HG02885 (cell line): ENCODE measurements at regions not wholly inside any gene's neighbourhood (a gene's known extent, or its start where the extent isn't known, plus 50 kb on each side); places are given as distances from the start of the nearest gene placed in this dataset.
A peak's percentile ranks its signal among the peaks of the same experiment; 100 is the strongest.
"Not testable (repeated sequence)": the region's sequence is repeated elsewhere in the genome, so short reads cannot be mapped to it uniquely, and the experiment has no call there.

Source experiments
- ATAC-seq: cut with Tn5 transposase; IDR thresholded peaks from one replicate; pipeline ENCODE4 v1.9.1; 2021; ENCODE audit warnings: mild to moderate bottlenecking; ENCODE audit not compliant: unreplicated experiment, poor library complexity

DNA sequence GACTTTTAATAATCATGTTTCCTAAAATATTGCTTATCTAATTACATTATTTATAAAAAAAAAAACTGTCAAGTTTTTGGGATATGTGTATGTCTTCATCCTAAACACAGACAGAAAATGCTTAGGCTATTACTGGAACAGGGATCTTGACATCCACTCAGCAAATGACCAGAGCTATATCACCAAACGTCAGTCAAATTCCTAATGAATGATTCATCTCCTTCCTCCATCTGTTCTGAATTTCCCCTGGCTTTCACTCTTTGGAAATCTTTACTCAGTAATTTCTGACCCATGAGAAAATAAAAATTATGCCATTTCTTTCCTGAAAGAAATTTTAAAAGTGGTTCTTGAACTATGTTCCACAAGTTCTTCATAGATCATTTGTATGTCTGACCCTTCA lies 552.4 kb upstream of the KCND2 start:
- no peak for ATAC-seq

DNA sequence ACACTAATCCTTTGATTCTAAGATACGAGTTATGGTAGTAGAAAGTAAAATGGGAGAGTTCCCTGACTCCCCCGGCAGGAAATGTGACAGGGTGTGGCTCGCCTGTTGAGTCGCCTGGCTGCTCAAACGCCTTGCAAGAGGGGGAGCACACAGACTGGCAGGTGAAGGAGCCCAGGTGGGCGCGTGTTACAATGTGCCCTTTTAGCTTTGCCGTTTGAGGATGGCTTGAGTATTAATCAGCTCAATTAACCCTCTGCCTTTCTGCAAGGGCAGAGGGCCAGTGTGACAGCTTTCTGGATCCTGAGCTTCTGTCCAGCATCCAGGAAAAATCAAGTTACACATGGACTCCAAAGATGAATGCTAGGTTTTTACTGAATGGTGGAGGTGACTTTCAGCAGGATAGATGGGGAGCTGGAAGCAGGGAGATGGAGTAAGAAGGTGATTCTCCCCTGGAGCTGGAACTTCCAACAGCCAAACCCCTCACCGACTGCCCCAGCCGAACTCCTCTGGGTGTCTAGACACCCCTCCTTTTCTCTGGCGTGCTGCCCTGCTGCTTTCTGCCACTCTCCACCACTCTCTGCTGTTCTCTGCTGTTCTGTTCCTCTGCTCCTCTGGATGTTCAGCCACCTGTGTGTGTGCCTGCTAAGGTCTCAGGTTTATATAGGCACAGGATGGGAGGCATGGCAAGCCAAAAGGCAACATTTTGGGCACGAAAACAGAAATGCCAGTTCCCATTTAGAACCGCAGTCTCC lies 548.8 kb upstream of the KCND2 start:
- no peak for ATAC-seq

DNA sequence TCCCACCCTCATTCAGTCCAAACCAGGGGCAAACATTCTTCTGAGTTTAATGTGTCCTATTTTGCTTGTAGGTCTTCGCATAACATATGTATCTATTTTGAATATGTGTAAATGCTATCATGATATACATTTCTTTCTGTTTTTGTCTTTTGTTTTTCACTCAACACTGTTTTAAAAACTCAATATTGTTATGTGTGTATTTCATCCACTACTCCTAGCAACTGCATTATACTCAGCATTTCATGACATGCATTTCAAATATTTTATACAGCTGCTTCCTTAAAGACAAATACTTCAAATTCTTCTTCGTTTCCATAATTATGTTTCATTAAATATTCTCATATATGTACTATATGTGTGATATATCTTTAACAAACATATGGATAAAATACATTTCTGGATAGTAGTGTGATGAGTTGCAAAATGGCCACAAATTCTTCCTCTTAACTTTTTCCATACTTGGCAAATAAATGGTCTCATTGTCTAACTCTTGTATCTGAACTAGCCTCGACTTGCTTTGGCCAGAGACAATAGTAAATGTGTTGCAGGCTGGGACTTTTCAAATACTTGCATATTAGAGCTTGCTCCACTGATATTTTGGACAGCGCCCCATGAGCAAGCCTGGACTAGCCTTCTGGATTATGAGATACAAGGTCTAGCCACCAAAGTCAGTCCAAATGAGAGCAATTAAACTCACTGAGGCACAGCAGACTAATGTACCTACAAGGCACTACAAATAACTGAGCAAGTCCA lies 539.7 kb upstream of the KCND2 start:
- ATAC-seq = no peak

DNA sequence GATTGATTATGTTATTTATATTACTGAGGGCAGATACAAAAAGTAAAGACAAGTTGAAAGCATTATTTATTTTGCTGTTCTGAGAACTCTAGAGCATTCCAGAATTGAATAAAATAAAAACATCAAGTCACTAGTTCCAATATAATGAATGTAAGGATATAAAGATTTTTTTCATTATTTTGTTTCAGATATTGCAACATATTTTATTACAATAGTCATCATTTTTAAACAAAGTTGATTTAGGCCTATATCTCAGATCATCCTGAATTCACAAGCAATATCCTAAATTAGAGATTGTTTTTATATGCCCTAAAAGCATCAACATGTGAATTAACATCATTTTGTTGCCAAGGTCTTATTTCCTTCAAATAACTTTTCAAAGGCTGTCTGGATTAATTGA lies 535.6 kb upstream of the KCND2 start:
- no peak for ATAC-seq

DNA sequence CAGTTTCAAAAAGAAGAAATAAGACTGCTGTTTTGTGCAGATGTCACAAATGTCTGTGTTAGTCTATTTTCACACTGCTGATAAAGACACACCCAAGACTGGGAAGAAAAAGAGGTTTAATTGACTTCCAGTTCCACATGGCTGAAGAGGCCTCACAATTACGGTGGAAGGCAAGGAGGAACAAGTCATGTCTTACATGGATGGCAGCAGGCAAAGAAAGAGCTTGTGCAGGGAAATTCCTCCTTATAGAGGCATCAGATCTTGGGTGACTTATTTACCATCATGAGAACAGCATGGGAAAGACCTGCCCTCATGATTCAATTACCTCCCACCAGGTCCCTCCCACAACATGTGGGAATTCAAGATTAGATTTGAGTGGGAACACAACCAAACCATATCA lies 527.7 kb upstream of the KCND2 start:
- not testable (repeated sequence) for ATAC-seq

DNA sequence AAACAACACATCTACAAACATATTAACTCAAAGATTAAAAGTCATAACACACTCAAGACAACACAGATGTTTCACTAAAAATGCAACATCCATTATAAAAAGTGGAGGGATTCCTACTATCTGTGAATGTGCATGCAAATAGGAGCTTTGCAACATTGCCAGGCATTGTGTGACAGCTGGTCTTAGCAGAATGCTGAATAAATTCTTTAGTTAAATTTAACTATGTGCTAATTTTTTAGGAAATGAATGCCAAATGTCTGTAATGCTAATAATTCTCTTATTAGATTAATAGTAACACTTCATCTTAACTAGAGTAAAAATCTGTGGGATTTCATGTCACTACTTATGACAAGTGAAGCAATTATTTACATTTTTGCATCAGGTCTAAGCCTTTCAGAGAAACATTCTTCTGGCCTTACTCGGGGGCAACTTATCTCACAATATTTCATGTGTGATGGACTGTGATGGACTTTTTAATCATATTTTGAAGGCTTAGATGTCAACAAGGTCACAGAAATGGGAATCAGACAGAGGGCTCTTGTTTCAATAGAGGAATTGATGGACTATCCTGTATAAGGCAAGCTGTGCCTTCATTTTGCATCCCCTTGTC lies 524.6 kb upstream of the KCND2 start:
- no peak for ATAC-seq

DNA sequence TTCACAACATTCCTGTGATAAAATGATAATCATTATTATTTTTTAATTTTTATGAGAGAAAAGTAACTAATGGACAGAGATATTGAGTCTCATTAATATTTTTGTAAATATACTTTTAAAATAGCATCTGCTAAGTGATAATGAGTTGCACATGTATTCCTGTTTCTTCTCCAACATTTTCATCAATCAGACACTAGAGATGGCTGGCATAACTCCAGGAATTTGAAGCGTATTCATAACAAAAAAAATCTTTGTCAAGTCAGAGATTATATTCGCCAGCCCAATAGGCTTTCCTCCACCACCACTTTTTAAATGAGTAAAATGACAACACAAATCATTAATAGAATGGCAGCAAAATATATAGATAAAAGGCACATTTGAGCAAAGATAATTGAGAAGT lies 524.0 kb upstream of the KCND2 start:
- no peak for ATAC-seq

DNA sequence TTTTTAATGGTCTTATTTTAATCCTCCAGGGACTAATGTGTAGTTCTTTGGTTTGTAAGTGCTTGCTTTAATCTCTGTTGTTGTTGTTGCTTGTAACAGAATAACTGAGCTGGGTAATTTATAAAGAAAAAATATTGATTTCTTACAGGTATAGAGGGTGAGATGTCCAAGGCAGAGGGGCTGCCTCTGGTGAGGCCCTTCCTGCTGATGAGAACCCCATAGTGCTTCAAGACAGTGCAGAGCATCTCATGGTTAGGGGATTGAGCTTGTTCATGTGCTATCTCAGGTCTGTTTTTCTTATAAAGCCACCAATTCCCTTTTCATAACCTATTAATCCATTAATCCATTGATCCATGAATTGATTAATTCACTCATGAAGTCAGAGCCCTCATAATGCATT lies 516.3 kb upstream of the KCND2 start:
- ATAC-seq = no peak

DNA sequence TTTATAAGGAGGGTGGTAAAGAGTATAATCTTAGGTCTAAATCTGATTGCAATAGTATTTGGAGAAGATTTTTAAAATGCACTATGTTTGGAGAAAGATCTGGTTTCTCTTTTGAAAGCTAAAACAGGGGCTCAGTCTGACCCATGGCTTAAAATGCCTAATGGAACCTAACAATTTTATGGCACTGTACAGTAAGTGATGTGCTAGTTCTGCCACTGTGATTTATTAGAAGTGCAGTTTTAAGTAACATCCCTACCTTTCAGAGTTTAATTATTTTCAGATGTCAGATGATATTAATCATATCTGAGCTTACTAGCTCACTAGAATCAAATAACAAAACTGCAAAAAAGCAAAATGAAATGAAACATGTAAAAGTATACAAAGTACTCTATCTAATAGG lies 514.7 kb upstream of the KCND2 start:
- no peak for ATAC-seq

DNA sequence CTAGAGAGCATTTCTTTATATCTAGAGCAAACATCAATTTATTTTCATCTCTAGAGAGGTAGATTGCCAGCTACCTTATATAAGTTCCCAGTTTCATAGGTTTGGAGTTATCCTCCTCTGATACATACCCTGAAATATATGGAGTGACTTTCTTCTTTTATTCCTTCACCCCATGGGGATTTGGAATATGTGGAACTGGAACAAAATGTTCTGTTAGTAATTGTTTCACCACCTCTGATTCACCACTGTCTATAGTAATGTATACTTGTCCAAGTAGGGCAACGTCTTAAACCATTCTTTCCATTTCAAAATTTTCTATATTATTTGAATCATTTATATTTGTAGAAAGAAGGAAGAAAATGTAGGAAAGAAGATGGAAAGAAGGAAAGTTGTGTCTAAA lies 511.2 kb upstream of the KCND2 start:
- no peak for ATAC-seq

DNA sequence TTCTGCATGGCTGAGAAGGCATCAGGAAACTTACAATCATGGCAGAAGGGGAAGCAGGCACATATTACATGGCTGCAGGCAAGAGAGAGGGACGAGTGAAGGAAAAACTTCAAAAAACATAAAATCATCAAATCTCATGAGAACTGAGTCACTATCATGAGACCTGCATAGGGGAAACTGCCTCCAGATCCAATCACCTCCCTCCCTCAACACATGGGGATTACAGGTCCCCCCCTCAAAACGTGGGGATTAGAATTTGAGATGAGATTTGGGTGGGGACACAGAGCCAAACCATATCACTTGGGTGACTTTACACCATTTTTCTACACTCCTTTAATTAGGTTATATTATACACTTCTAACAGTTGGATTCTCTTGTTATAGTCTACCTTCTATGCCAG lies 490.7 kb upstream of the KCND2 start:
- ATAC-seq = no peak

DNA sequence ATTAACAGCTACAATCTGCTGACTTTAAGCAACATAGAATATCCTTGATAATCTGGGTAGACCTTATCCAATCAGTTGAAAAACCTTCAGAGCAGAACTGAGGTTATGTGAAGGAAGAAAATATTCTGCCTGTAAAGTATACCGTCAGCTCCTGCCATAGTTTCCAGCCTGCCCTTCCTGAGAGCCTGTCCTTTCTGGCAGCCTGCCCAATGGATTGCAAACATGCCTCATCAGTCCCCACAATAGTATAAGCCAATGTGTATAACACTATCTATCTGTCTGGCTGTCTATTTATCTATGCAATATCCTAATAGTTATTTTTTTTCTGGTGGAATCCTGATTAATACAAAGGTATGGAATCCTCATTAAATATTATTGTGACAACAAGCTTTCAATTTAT lies 489.2 kb upstream of the KCND2 start:
- ATAC-seq = no peak

DNA sequence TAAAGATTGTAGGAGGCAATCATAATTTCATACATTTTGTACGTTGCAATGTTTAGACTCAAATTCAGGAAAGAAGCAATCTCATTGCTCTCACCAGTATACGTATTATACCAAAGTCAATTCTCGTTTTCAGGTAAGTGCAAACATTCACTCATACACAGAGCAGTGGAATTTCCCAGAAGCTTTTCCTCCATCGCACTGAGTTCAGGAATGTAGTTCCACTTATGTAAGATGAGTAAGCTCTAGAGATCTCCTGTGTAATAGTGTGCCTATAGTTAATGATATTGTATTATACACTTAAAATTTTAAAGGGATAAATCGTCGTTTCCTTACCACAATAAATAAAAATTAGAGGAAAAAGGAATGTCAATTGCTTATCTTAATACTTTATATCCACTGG lies 470.8 kb upstream of the KCND2 start:
- ATAC-seq = no peak

DNA sequence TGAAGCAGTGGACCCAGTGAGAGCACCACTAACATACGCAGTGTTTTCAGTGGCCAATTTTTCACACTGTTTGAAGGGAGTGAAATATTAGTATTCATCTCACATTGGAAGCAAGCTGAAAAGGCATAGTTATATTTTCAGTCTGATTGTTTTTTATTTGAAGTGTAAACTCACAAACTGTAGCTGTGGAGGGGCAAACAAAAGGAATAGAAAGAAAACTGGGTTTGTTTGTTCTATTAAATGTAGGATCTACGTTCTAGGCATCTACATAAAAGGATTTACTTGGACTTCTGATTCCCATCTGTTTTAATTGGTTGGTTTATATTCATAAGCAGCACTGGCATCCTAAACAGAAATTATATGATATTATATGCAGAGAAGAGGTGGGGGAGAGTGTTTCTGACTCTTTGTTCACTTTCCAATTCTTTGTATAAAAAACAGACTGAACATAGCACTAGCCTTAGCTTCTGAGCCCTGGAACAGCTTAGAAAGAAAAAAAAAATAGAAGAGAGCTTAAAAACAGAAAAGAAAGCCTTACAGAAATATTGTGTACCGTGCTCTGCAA lies 447.8 kb upstream of the KCND2 start:
- ATAC-seq = no peak

DNA sequence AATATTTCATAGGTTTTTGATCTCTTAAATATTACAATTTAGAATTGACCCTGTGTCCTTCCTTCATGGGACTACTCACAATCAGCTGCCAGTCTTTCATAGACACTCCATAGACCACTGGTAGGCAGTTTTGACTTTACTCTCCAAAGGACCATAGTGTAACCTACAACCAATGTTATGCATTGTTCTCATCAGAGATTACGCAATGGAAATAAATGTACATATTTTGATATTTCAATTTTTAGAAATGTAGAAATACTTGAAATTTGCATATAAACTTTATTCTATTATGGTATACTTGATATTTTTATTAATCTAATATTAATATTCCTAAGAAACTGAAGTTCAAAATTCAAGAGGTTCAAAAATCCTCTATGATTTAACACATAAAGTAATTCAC lies 446.4 kb upstream of the KCND2 start:
- no peak for ATAC-seq

DNA sequence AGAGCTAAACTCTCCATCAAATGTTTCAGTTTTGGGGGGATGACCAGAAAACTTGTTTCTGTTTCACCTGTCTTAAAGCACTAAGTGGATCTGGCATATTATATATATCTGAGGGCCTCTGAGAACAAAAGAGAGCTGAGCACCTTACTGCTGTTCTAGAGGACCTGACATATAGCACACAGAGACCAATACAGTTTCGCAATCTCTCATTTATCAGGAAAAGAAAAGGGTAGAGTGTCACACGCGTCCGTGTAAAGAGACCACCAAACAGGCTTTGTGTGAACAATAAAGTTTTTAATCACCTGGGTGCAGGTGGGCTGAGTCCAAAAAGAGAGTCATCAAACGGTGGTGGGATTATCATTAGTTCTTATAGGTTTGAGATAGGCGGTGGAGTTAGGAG lies 434.5 kb upstream of the KCND2 start:
- ATAC-seq = no peak

DNA sequence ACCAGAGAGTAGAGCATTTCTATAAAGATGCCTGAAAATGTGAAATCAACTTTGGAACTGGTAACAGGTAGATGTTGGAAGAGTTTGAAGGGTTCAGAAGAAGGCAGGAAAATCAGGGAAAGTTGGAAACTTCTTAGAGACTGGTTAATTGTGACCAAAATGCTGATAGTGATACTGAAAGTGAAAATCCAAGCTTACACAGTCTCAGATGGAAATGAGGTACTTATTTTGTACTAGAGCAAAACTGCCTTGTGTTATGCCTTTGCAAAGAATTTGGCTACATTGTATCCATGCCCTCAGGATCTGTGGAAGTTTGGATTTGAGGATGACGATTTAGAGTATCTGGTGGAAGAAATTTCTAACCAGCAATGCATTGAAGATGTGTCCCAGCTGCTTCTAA lies 430.6 kb upstream of the KCND2 start:
- ATAC-seq = peak; percentile 54

DNA sequence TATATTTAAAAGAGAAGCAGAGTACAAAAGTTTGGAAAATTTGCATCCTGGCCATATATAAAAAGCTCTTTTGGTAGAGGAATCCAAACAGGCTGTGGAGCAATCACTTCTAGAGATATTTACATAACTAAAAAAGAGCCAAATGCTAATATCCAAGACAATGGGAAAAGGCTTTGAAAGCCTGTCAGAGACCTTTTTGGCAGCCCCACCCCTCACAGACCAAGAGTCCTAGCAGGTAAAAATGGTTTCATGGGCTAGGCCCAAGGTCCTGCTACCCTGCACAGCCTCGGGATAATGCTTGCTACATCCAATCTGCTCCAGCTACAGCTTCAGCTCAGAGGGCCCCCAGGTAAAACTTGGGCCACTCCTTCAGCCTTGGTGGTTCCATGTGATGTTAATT lies 430.2 kb upstream of the KCND2 start:
- ATAC-seq = no peak

DNA sequence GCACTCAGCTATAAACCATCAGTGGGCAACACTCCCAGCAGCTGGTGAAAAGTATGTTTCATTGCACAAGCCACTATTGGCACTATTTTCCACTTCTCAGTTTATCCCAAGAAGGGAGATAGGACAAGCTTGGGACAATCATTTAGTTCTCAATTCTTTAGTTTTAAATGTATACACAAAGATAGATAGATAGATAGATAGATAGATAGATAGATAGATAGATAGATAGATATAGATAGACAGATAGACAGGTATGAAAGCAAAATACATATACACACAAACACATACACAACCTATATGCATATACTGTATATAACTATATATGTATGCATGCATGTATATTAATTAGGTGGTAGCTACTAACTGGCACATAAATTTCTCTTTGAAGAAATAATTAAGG lies 411.6 kb upstream of the KCND2 start:
- ATAC-seq = no peak

DNA sequence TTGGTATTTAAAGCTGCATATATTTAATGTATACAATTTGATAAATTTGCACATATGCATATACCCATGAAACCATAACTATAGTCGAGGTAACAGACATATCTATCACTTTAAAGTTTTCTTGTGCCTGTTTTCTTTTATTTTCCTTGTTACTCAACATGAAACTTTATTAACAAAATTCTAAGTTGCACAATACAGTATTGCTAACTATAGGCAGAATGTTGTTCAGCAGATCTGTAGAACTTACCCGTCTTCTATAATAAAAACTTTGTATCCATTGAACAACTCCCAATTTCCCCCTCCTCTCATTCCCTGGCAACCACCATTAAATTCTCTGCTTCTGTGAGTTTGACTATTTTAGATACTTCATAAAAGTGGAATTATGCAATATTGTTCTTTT lies 404.6 kb upstream of the KCND2 start:
- no peak for ATAC-seq

DNA sequence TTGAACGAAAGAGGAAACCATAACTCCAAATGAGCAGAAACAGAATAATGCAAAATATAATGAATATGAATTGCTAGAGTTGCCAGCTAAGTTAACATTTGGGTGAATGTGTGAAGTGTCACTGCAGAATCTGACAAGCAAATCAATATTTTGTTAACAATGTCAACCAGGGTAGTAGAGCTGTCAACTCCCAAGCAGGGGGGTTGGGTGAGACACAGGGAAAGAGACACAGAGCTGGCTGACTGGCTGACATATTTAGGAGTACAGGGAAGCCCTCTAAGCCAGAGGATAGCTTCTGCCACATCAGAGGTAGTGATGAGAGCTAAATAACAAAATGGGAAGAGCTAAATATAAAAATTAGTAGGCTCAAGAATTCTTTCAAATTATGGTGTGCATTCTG lies 393.1 kb upstream of the KCND2 start:
- ATAC-seq = no peak
